ENCODE measurements at regions not wholly inside any gene's neighbourhood (a gene's known extent, or its start where the extent isn't known, plus 50 kb on each side); places are given as distances from the start of the nearest gene placed in this dataset.
A peak's percentile ranks its signal among the peaks of the same experiment; 100 is the strongest.

- 91 to 97% (median 94%) methylated on average over 8 of the region's 8 CpGs for WGBS, 4 donors
- H3K27me3 ChIP-seq, result no peaks in the 10 kb centered on the region
- H3K4me1 ChIP-seq (replicated peaks in 1 of 2), result peaks cover 11 to 18% of the 10 kb centered on the region in 2 donors
- intact Hi-C loops (cut with DNase I), result no loop called here
- TF ChIP-seq POLR2A (IDR thresholded peaks at IDR 0.05) (no peak), CTCF (IDR thresholded peaks at IDR 0.05) (no peak)
- H3K9me3 ChIP-seq (replicated peaks in 1 of 3), result no peaks in the 10 kb centered on the region
- H3K36me3 ChIP-seq (replicated peaks in 1 of 2), result no peaks in the 10 kb centered on the region
- peak overlapping the region in 1 of 5 donors; percentile 72 for H3K27ac ChIP-seq
- no peak for DNase-seq
- no peak overlapping the region for H3K4me3 ChIP-seq
Observed at GRCh38 chr2:160583813-160584537, 90.4 kb upstream of the RBMS1 start.

GRCh38 chr2:160584972-160585494 lies 91.4 kb upstream of the RBMS1 start:
- intact Hi-C loops (cut with DNase I), result no loop called here
- Histone ChIP-seq H3K4me3 (no peak overlapping the region), H3K36me3 (replicated peaks in 1 of 2) (no peaks in the 10 kb centered on the region), H3K27ac (peak overlapping the region in 1 of 5 donors; percentile 72), H3K9me3 (replicated peaks in 1 of 3) (no peaks in the 10 kb centered on the region), H3K4me1 (replicated peaks in 1 of 2) (peaks cover 11 to 18% of the 10 kb centered on the region in 2 donors), H3K27me3 (no peaks in the 10 kb centered on the region)
- no peak for TF ChIP-seq CTCF (IDR thresholded peaks at IDR 0.05)
- peak in 1 of 7 donors; percentile 24 for DNase-seq

- H3K27ac ChIP-seq, result no peak overlapping the region
Observed at GRCh38 chr2:160590664-160591063, 97.1 kb upstream of the RBMS1 start.

GRCh38 chr2:160592401-160592800 lies 98.8 kb upstream of the RBMS1 start:
- no peaks in the 10 kb centered on the region for H3K9me3 ChIP-seq (replicated peaks in 1 of 3)

More at GRCh38 chr2:160590664-160591063, 97.1 kb upstream of the RBMS1 start:
- H3K27me3 ChIP-seq, result no peaks in the 10 kb centered on the region
- intact Hi-C loops (cut with DNase I), result no loop called here
- H3K4me3 ChIP-seq, result no peak overlapping the region
- no peak for DNase-seq
- H3K9me3 ChIP-seq (replicated peaks in 1 of 3), result no peaks in the 10 kb centered on the region
- TF ChIP-seq CTCF (IDR thresholded peaks at IDR 0.05) (no peak), POLR2A (IDR thresholded peaks at IDR 0.05) (no peak)
- WGBS, 4 donors, result 27 to 50% (median 47%) methylated on average over 1 of the region's 1 CpG
- no peaks in the 10 kb centered on the region for H3K4me1 ChIP-seq (replicated peaks in 1 of 2)
- no peaks in the 10 kb centered on the region for H3K36me3 ChIP-seq (replicated peaks in 1 of 2)

More at GRCh38 chr2:160592401-160592800, 98.8 kb upstream of the RBMS1 start:
- H3K27me3 ChIP-seq, result no peaks in the 10 kb centered on the region
- no peaks in the 10 kb centered on the region for H3K36me3 ChIP-seq (replicated peaks in 1 of 2)
- H3K4me3 ChIP-seq, result no peak overlapping the region
- 82 to 91% (median 90%) methylated on average over 1 of the region's 1 CpG for WGBS, 4 donors
- DNase-seq, result no peak
- no peaks in the 10 kb centered on the region for H3K4me1 ChIP-seq (replicated peaks in 1 of 2)
- TF ChIP-seq POLR2A (IDR thresholded peaks at IDR 0.05), result no peak
- TF ChIP-seq CTCF (IDR thresholded peaks at IDR 0.05), result no peak
- intact Hi-C loops (cut with DNase I), result no loop called here
- H3K27ac ChIP-seq, result no peak overlapping the region
